ENCODE measurements at regions not wholly inside any gene's neighbourhood (a gene's known extent, or its start where the extent isn't known, plus 50 kb on each side); places are given as distances from the start of the nearest gene placed in this dataset.

DNA sequence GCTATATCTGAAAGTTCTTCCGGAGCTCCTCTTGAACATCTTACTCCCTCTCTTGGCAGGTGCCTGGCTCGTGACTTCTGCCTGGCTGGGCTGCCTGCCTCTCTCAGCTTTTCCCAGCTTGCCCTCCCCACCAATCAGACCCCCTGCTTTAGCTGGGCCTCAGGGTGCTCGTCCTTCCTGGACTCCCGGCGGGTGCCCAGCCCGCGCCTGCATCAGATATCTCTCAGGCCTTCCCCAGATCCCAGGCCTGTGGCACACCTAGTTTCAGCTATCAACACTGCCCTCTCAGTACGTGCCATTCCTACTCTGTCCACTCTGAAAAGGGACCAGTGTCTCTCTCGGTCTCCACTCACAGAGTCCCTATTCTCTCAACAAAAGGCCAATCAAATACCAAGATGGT, 96.5 kb upstream of the CLDN14 start:
- no peak for TF ChIP-seq RAD21 (IDR thresholded peaks at IDR 0.05; ENCODE audit: low read depth)
- no peak for TF ChIP-seq FOXM1 (IDR thresholded peaks at IDR 0.05; ENCODE audit: borderline replicate concordance, low read depth)
- TF ChIP-seq EGR1 (IDR thresholded peaks at IDR 0.05), result no peak
- TF ChIP-seq, protein P1, sequence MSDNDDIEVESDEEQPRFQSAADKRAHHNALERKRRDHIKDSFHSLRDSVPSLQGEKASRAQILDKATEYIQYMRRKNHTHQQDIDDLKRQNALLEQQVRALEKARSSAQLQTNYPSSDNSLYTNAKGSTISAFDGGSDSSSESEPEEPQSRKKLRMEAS (IDR thresholded peaks at IDR 0.05), result no peak
- no peak for TF ChIP-seq CEBPB (IDR thresholded peaks at IDR 0.05)
